ENCODE measurements at regions not wholly inside any gene's neighbourhood (a gene's known extent, or its start where the extent isn't known, plus 50 kb on each side); places are given as distances from the start of the nearest gene placed in this dataset.

DNA sequence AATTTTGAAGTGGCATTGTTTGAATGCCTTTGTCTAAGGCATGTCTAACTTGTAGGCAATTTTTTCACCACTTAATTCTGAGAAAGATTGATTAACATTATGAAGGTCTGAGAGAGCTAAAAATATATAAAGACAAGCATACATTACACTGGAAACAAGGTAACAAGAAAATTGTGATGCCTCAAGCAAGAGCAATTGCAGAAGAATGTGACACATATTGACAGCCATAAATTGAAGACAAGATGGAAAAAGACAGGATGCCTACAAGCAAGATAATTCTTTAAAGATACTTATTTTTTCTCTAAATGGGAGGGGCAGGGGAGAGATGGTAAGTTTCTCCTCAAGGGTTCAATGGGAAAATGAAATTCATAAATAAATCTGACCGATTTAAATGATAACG lies 103.1 kb upstream of the CYLC2 start:
- TF ChIP-seq CTCF (IDR thresholded peaks at IDR 0.05) (no peak), POLR2A (IDR thresholded peaks at IDR 0.05) (no peak)

All from thyroid gland (tissue), 4 donors.